ENCODE measurements at regions not wholly inside any gene's neighbourhood (a gene's known extent, or its start where the extent isn't known, plus 50 kb on each side); places are given as distances from the start of the nearest gene placed in this dataset.
A peak's percentile ranks its signal among the peaks of the same experiment; 100 is the strongest.

GRCh38 chr9:29647451-29647850, 2074.2 kb upstream of the C9orf72 start:
- no peak overlapping the region for H3K4me3 ChIP-seq (ENCODE audit: low read depth, low read length)
- no peak for DNase-seq (ENCODE audit: low read depth)
- TF ChIP-seq, protein P1, sequence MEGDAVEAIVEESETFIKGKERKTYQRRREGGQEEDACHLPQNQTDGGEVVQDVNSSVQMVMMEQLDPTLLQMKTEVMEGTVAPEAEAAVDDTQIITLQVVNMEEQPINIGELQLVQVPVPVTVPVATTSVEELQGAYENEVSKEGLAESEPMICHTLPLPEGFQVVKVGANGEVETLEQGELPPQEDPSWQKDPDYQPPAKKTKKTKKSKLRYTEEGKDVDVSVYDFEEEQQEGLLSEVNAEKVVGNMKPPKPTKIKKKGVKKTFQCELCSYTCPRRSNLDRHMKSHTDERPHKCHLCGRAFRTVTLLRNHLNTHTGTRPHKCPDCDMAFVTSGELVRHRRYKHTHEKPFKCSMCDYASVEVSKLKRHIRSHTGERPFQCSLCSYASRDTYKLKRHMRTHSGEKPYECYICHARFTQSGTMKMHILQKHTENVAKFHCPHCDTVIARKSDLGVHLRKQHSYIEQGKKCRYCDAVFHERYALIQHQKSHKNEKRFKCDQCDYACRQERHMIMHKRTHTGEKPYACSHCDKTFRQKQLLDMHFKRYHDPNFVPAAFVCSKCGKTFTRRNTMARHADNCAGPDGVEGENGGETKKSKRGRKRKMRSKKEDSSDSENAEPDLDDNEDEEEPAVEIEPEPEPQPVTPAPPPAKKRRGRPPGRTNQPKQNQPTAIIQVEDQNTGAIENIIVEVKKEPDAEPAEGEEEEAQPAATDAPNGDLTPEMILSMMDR (IDR thresholded peaks at IDR 0.05; ENCODE audit: insufficient read depth, low read length) = no peak

- no peak overlapping the region for H3K4me3 ChIP-seq (ENCODE audit: low read depth, low read length)
- TF ChIP-seq, protein P1 (IDR thresholded peaks at IDR 0.05; ENCODE audit: insufficient read depth, low read length) = no peak
- DNase-seq (ENCODE audit: low read depth) = no peak
Measured at GRCh38 chr9:29648132-29648531, 2074.9 kb upstream of the C9orf72 start.

GRCh38 chr9:29648601-29649000, 2075.3 kb upstream of the C9orf72 start:
- DNase-seq (ENCODE audit: low read depth) = no peak
- TF ChIP-seq, protein P1 (IDR thresholded peaks at IDR 0.05; ENCODE audit: insufficient read depth, low read length) = no peak
- no peak overlapping the region for H3K4me3 ChIP-seq (ENCODE audit: low read depth, low read length)

DNA sequence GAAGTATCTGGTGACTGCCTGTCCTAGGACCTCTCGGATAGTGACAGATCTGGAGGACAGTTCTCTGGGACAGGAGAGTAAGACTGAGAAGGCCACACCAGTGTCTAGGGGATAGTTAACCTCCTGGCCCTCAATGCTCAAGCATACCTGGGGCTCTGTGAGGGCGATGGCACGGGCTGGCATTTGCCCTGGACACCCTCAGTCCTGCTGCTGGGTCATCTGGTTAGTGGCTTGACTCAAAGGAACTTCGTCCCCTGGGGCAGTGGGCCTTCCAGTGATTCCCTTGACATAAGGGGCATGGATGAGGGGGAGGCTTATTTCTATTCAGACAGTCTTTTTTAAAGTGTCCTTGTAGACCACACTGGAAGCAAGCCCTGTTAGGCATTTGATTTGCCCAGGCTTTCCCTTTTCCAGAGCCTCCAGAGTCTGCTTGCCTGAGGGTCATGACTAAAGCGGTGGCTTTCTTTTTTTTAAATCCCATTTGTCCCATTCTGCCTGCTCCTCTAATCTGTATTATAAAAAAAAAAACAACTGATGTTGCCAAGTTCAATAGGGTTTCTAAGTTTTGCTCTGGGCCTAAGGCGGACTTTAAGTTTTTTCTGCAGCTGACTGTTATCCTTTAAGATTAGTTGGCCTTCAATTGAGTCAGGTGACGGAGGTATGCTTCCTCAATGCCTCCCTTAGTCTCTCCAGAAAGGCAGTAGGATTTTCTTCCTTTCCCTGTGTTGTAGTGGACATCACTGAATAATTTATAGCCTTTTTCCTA, 2083.5 kb upstream of the C9orf72 start:
- no peak for DNase-seq (ENCODE audit: low read depth)
- H3K4me3 ChIP-seq (ENCODE audit: low read depth, low read length) = no peak overlapping the region
- TF ChIP-seq, protein P1 (IDR thresholded peaks at IDR 0.05; ENCODE audit: insufficient read depth, low read length) = no peak

- DNase-seq (ENCODE audit: low read depth) = no peak
- TF ChIP-seq, protein P1 (IDR thresholded peaks at IDR 0.05; ENCODE audit: insufficient read depth, low read length) = no peak
- no peak overlapping the region for H3K4me3 ChIP-seq (ENCODE audit: low read depth, low read length)
Measured at GRCh38 chr9:29657821-29658220, 2084.5 kb upstream of the C9orf72 start.

DNA sequence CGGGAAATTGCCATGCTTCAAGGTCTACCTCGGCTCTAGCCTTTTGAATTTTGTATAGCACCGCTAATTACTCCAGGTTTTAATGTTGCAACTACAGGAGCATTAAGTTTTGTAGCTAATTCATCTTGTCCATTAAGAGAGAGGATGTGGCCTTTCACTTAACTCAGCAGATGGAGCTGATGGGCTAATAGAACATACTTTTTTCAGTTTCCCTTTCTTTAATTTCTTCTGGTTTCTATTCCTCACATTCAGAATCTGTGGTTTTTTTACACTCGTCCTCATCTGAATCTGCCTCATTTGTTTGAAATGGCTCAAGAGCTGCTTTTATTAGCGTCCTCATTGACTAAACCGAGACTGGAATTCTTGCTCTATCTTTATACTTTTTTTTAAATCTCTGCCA, 2085.7 kb upstream of the C9orf72 start:
- TF ChIP-seq, protein P1 (IDR thresholded peaks at IDR 0.05; ENCODE audit: insufficient read depth, low read length) = no peak
- DNase-seq (ENCODE audit: low read depth) = peak; percentile 0
- no peak overlapping the region for H3K4me3 ChIP-seq (ENCODE audit: low read depth, low read length)

GRCh38 chr9:29659736-29660135, 2086.5 kb upstream of the C9orf72 start:
- TF ChIP-seq, protein P1 (IDR thresholded peaks at IDR 0.05; ENCODE audit: insufficient read depth, low read length) = no peak
- no peak overlapping the region for H3K4me3 ChIP-seq (ENCODE audit: low read depth, low read length)
- DNase-seq (ENCODE audit: low read depth) = no peak
